ENCODE measurements at regions not wholly inside any gene's neighbourhood (a gene's known extent, or its start where the extent isn't known, plus 50 kb on each side); places are given as distances from the start of the nearest gene placed in this dataset.

DNA sequence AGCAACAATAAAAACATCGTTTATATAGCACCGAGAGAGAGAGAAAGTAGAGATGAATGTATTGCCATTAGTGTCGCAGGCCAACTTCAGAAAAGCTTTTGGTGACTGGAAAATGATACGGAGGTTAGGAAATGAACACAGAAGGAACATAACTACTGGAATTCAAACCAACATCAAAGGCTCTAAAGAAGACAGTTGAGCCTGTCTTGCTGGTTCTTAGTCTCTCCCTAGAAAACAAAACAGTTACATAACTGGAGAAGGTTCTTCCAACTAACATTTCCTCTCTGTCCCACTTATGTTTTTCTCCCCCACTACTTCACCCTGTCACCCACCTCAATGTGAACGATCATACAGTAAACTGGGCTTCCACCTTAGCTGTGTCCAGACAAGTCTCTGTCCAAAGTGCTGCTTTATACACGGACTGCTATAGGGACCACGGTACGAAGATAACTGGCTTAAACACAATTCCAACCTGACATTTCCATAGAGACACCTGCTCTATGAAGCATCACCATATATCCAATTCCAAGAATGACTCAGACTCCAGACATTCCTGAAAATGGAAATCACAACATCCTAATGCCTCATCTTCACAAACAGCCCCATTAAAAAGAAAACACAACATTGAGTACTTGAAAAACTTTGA, 85.2 kb upstream of the ARHGAP32 start:
- no peak for DNase-seq (ENCODE audit: low read depth)
- TF ChIP-seq CTCF (conservative IDR thresholded peaks at IDR 0.05; ENCODE audit: low read depth, low read length) = no peak
- no peak overlapping the region for H3K4me3 ChIP-seq (ENCODE audit: low read depth, low read length)

DNA sequence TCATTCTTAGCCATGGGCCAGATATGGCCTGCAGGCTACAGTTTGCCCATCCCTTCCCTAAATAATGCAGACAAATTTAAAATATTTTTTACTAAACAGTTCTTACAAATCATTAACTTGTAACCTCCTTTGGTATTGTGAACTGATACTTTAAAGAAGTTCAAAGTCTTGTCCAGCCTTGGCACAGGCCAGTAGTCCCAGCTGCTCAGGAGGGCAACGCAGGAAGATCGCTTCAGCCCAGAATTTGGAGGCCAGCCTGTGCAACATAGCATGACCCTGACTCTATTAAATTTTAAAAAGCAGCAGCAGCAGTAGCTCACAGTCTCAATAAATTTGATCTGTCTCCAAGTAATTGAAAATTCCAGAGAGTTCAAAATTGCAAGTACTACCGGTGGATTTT, 83.7 kb upstream of the ARHGAP32 start:
- no peak overlapping the region for H3K4me3 ChIP-seq (ENCODE audit: low read depth, low read length)
- DNase-seq (ENCODE audit: low read depth) = no peak
- TF ChIP-seq CTCF (conservative IDR thresholded peaks at IDR 0.05; ENCODE audit: low read depth, low read length) = no peak

DNA sequence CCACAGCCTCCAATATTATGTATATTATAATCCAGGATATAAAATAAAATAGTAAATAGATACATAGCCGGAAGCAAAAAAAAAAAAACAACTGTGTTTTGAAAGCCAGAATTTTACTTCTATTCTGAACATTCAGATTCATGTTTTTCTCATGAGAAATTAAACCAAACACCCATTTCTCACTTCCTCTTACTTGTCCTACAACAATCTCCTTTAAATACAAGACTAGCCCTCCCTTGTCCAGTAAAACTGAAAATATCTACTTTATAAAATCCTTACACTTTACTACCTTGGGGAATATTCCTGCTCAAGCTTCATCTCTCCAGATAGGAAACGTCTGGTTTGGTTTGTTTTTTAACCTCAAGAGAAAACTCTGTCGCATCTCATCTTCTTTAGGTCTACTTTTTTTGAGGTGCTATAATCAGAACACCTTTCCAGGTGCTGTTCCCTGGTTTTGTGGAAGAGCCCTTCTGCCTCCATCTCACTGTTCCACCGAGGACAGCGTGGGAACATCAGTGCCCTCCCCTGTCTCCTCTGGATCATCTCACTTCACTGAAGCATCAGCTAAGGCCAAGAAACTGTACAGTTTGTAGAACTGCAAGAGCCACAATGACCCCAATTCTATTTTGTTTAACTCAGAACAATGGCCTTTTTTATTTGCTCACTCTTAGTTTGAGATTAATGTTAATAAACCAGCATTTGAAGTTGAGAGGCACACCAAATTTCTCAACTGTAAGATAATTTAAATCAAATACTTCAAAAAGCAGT, 82.0 kb upstream of the ARHGAP32 start:
- H3K4me3 ChIP-seq (ENCODE audit: low read depth, low read length) = no peak overlapping the region
- no peak for DNase-seq (ENCODE audit: low read depth)
- TF ChIP-seq CTCF (conservative IDR thresholded peaks at IDR 0.05; ENCODE audit: low read depth, low read length) = no peak

GRCh38 chr11:129273322-129273721, 81.2 kb upstream of the ARHGAP32 start:
- no peak for DNase-seq (ENCODE audit: low read depth)
- TF ChIP-seq CTCF (conservative IDR thresholded peaks at IDR 0.05; ENCODE audit: low read depth, low read length) = no peak
- no peak overlapping the region for H3K4me3 ChIP-seq (ENCODE audit: low read depth, low read length)

DNA sequence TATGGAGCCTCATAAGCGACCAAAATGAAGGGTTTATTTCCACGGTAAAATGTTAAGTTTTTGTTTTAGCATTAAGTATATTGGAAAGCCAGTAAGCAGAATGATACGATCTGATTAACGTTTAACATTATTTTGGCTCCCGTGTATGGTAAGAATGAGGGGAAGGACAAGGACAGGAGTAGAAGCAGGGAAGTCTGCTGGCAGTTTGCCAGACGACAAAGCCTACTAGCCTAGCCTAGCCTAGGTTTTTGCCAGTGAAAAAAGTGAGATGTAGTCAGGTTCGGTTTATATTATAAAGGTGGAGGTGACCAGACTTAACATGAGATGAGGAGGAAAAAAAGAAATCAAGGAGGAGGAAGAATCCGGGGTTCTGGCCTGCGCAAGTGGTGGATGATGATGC, 78.9 kb upstream of the ARHGAP32 start:
- no peak for DNase-seq (ENCODE audit: low read depth)
- no peak overlapping the region for H3K4me3 ChIP-seq (ENCODE audit: low read depth, low read length)
- TF ChIP-seq CTCF (conservative IDR thresholded peaks at IDR 0.05; ENCODE audit: low read depth, low read length) = no peak

GRCh38 chr11:129270446-129270845, 78.3 kb upstream of the ARHGAP32 start:
- no peak overlapping the region for H3K4me3 ChIP-seq (ENCODE audit: low read depth, low read length)
- no peak for DNase-seq (ENCODE audit: low read depth)

More at GRCh38 chr11:129270446-129270845, 78.3 kb upstream of the ARHGAP32 start:
- TF ChIP-seq CTCF (conservative IDR thresholded peaks at IDR 0.05; ENCODE audit: low read depth, low read length) = no peak

All from choroid plexus epithelial cell (primary cell).